ENCODE measurements at regions not wholly inside any gene's neighbourhood (a gene's known extent, or its start where the extent isn't known, plus 50 kb on each side); places are given as distances from the start of the nearest gene placed in this dataset.

GRCh38 chr12:132398386-132398991, 69.1 kb upstream of the GALNT9 start:
- no peaks in the 10 kb centered on the region for H3K79me2 ChIP-seq (ENCODE audit: low read depth)
- peaks cover 74% of the 10 kb centered on the region for H3K27me3 ChIP-seq (ENCODE audit: insufficient read depth, low read depth)
- no peak overlapping the region for H3K4me2 ChIP-seq
- H3F3A ChIP-seq (ENCODE audit: insufficient read depth, low read depth), result peaks cover 8% of the 10 kb centered on the region
- H3K4me3 ChIP-seq, result no peak overlapping the region
- H2AFZ ChIP-seq, result no peak overlapping the region
- TF ChIP-seq EZH2 (IDR thresholded peaks at IDR 0.05; ENCODE audit: low read depth), result no peak
- TF ChIP-seq, protein P1, sequence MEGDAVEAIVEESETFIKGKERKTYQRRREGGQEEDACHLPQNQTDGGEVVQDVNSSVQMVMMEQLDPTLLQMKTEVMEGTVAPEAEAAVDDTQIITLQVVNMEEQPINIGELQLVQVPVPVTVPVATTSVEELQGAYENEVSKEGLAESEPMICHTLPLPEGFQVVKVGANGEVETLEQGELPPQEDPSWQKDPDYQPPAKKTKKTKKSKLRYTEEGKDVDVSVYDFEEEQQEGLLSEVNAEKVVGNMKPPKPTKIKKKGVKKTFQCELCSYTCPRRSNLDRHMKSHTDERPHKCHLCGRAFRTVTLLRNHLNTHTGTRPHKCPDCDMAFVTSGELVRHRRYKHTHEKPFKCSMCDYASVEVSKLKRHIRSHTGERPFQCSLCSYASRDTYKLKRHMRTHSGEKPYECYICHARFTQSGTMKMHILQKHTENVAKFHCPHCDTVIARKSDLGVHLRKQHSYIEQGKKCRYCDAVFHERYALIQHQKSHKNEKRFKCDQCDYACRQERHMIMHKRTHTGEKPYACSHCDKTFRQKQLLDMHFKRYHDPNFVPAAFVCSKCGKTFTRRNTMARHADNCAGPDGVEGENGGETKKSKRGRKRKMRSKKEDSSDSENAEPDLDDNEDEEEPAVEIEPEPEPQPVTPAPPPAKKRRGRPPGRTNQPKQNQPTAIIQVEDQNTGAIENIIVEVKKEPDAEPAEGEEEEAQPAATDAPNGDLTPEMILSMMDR (conservative IDR thresholded peaks at IDR 0.05), result no peak
- H3K36me3 ChIP-seq (ENCODE audit: low read depth), result no peaks in the 10 kb centered on the region
- intact Hi-C loops (cut with micrococcal nuclease; ENCODE audit: unreplicated experiment), result no loop called here
- H3K4me1 ChIP-seq (replicated peaks; ENCODE audit: insufficient read depth), result no peaks in the 10 kb centered on the region
- POLR2A ChIA-PET (ENCODE audit: unreplicated experiment), result no interaction called here
- no peaks in the 10 kb centered on the region for H4K20me1 ChIP-seq (ENCODE audit: insufficient read depth)
- no peak for DNase-seq
- H3K9me3 ChIP-seq (ENCODE audit: insufficient read depth, low read depth), result peaks cover 5% of the 10 kb centered on the region; the same call in 1 of the 2 replicates
- H3K9me2 ChIP-seq (ENCODE audit: insufficient read depth), result no peaks in the 10 kb centered on the region
- no TSS peak for BruUV-seq (replicated peaks)
- CTCF ChIA-PET, result no interaction called here
- no peak overlapping the region for H3K27ac ChIP-seq

DNA sequence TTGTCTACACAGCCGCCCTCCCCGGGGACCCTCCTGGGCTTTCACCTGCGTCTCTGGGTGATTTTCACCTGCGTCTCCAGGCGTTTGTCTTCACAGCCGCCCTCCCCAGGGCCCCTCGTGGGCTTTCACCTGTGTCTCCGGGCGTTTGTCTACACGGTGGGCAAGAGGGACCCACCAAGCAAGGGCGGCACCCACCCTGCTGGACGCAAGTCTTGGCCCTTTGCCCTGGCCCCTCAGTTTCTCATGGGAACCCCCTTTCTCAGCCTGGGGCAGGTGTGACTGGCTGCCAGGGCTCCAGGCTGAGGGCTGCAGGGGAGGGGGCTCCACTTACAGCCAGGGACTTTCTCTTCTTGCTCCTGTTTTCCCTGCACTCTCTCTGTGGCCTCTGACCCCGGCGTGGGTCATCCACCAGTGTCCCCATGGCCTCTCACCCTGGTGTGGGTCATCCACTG, 68.6 kb upstream of the GALNT9 start:
- Histone ChIP-seq H3K79me2 (ENCODE audit: low read depth) (no peaks in the 10 kb centered on the region), H3K9me3 (ENCODE audit: insufficient read depth, low read depth) (peaks cover 5% of the 10 kb centered on the region; the same call in 1 of the 2 replicates), H3F3A (ENCODE audit: insufficient read depth, low read depth) (peaks cover 8% of the 10 kb centered on the region), H2AFZ (no peak overlapping the region), H3K4me3 (no peak overlapping the region), H4K20me1 (ENCODE audit: insufficient read depth) (no peaks in the 10 kb centered on the region), H3K27me3 (ENCODE audit: insufficient read depth, low read depth) (peaks cover 68% of the 10 kb centered on the region), H3K9me2 (ENCODE audit: insufficient read depth) (no peaks in the 10 kb centered on the region), H3K27ac (no peak overlapping the region), H3K36me3 (ENCODE audit: low read depth) (no peaks in the 10 kb centered on the region), H3K4me2 (no peak overlapping the region), H3K4me1 (replicated peaks; ENCODE audit: insufficient read depth) (no peaks in the 10 kb centered on the region)
- POLR2A ChIA-PET (ENCODE audit: unreplicated experiment), result no interaction called here
- no peak for DNase-seq
- TF ChIP-seq EZH2 (IDR thresholded peaks at IDR 0.05; ENCODE audit: low read depth), result no peak
- TF ChIP-seq, protein P1 (conservative IDR thresholded peaks at IDR 0.05), result no peak
- CTCF ChIA-PET, result no interaction called here
- BruUV-seq (replicated peaks), result no TSS peak
- intact Hi-C loops (cut with micrococcal nuclease; ENCODE audit: unreplicated experiment), result no loop called here

DNA sequence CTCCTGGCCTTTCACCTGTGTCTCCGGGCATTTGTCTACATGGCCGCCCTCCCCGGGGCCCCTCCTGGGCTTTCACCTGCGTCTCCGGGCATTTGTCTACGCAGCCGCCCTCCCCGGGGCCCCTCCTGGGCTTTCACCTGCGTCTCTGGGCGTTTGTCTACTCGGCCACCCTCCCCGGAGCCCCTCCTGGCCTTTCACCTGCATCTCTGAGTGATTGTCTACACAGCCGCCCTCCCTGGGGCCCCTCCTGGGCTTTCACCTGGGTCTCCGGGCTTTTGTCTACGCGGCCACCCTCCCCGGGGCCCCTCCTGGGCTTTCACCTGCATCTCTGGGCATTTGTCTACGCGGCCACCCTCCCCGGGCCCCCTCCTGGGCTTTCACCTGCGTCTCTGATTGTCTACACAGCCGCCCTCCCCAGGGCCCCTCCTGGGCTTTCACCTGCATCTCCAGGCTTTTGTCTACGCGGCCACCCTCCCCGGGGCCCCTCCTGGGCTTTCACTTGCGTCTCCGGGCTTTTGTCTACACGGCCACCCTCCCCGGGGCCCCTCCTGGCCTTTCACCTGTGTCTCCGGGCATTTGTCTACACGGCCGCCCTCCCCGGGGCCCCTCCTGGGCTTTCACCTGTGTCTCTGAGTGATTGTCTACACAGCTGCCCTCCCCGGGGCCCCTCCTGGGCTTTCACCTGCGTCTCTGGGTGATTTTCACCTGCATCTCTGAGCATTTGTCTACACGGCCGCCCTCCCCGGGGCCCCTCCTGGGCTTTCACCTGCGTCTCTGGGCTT, 68.0 kb upstream of the GALNT9 start:
- BruUV-seq (replicated peaks), result no TSS peak
- H3K4me3 ChIP-seq, result no peak overlapping the region
- POLR2A ChIA-PET (ENCODE audit: unreplicated experiment), result interaction anchor here (0.6 kb wide), 1 partner anchor 111 kb away, joined by 5 read pairs; no protein-coding TSS in a partner anchor
- H3K4me2 ChIP-seq, result no peak overlapping the region
- H4K20me1 ChIP-seq (ENCODE audit: insufficient read depth), result no peaks in the 10 kb centered on the region
- H3K36me3 ChIP-seq (ENCODE audit: low read depth), result no peaks in the 10 kb centered on the region
- H2AFZ ChIP-seq, result no peak overlapping the region
- H3K4me1 ChIP-seq (replicated peaks; ENCODE audit: insufficient read depth), result no peaks in the 10 kb centered on the region
- no peak for DNase-seq
- H3K27ac ChIP-seq, result no peak overlapping the region
- H3K9me3 ChIP-seq (ENCODE audit: insufficient read depth, low read depth), result peaks cover 5% of the 10 kb centered on the region; the same call in 1 of the 2 replicates
- intact Hi-C loops (cut with micrococcal nuclease; ENCODE audit: unreplicated experiment), result no loop called here
- H3K9me2 ChIP-seq (ENCODE audit: insufficient read depth), result no peaks in the 10 kb centered on the region
- no peaks in the 10 kb centered on the region for H3K79me2 ChIP-seq (ENCODE audit: low read depth)
- CTCF ChIA-PET, result no interaction called here
- peaks cover 62% of the 10 kb centered on the region for H3K27me3 ChIP-seq (ENCODE audit: insufficient read depth, low read depth)
- H3F3A ChIP-seq (ENCODE audit: insufficient read depth, low read depth), result peaks cover 8% of the 10 kb centered on the region
- no peak for TF ChIP-seq EZH2 (IDR thresholded peaks at IDR 0.05; ENCODE audit: low read depth)
- TF ChIP-seq, protein P1 (conservative IDR thresholded peaks at IDR 0.05), result no peak
